Urinary bladder (tissue), 3 donors: ENCODE measurements at regions not wholly inside any gene's neighbourhood (a gene's known extent, or its start where the extent isn't known, plus 50 kb on each side); places are given as distances from the start of the nearest gene placed in this dataset.

Source experiments
- DNase-seq: peaks from one replicate; pipeline ENCODE4 v3.0.0-alpha.2; 2015; ENCODE audit errors: extremely low spot score
- H3K27ac ChIP-seq: one replicate; pipeline ENCODE4 v1.5.1; 2013; ENCODE audit warnings: low read depth, mild to moderate bottlenecking, moderate library complexity
- H3K36me3 ChIP-seq: one replicate; pipeline ENCODE4 v1.6.1; 2013; ENCODE audit warnings: mild to moderate bottlenecking, moderate library complexity; ENCODE audit not compliant: insufficient read depth
- H3K4me1 ChIP-seq: one replicate; pipeline ENCODE4 v1.6.1; 2013; ENCODE audit warnings: mild to moderate bottlenecking, moderate library complexity; ENCODE audit not compliant: insufficient read depth
- H3K4me3 ChIP-seq: one replicate; pipeline ENCODE4 v1.5.1; 2013; ENCODE audit warnings: low read depth, low read length
- WGBS: extraction: QIAGEN DNeasy Blood & Tissue Kit; methylation state at CpG from one replicate; pipeline ENCODE4 v1.1.7; 2013; 5-methylcytosine and 5-hydroxymethylcytosine counted together
- donor health status: healthy with polysubstance abuse.
- donor health status: healthy.

GRCh38 chr2:144086965-144087364 is 433.0 kb downstream of the ZEB2 start:
- no peak for DNase-seq

GRCh38 chr2:144085016-144085415 is 434.9 kb downstream of the ZEB2 start:
- DNase-seq, result no peak
- no peaks in the 10 kb centered on the region for H3K36me3 ChIP-seq
- no peak overlapping the region for H3K27ac ChIP-seq
- H3K4me3 ChIP-seq, result no peak overlapping the region
- no peaks in the 10 kb centered on the region for H3K4me1 ChIP-seq
- 88% methylated on average over 3 of the region's 3 CpGs for WGBS

More at GRCh38 chr2:144086965-144087364, 433.0 kb downstream of the ZEB2 start:
- Histone ChIP-seq H3K36me3 (no peaks in the 10 kb centered on the region), H3K4me1 (no peaks in the 10 kb centered on the region), H3K27ac (no peak overlapping the region), H3K4me3 (no peak overlapping the region)

- 91% methylated on average over 2 of the region's 2 CpGs for WGBS
- no peak overlapping the region for H3K27ac ChIP-seq
- DNase-seq, result no peak
Measured at GRCh38 chr2:144084114-144084661, 435.7 kb downstream of the ZEB2 start.

GRCh38 chr2:144083211-144083610 is 436.7 kb downstream of the ZEB2 start:
- no peaks in the 10 kb centered on the region for H3K36me3 ChIP-seq
- H3K4me1 ChIP-seq, result no peaks in the 10 kb centered on the region
- H3K4me3 ChIP-seq, result no peak overlapping the region
- no peak for DNase-seq
- H3K27ac ChIP-seq, result no peak overlapping the region
- WGBS, result 95% methylated on average over 1 of the region's 1 CpG

More at GRCh38 chr2:144084114-144084661, 435.7 kb downstream of the ZEB2 start:
- Histone ChIP-seq H3K4me3 (no peak overlapping the region), H3K4me1 (no peaks in the 10 kb centered on the region), H3K36me3 (no peaks in the 10 kb centered on the region)

GRCh38 chr2:144082777-144083176 is 437.1 kb downstream of the ZEB2 start:
- H3K36me3 ChIP-seq, result no peaks in the 10 kb centered on the region
- no peaks in the 10 kb centered on the region for H3K4me1 ChIP-seq
- H3K27ac ChIP-seq, result no peak overlapping the region
- DNase-seq, result no peak
- WGBS, result 97% methylated on average over 3 of the region's 3 CpGs
- no peak overlapping the region for H3K4me3 ChIP-seq

GRCh38 chr2:144082327-144082726 is 437.6 kb downstream of the ZEB2 start:
- no peak for DNase-seq
- no peaks in the 10 kb centered on the region for H3K36me3 ChIP-seq
- no peak overlapping the region for H3K27ac ChIP-seq
- no peak overlapping the region for H3K4me3 ChIP-seq
- no peaks in the 10 kb centered on the region for H3K4me1 ChIP-seq

GRCh38 chr2:144081272-144081671 is 438.6 kb downstream of the ZEB2 start:
- DNase-seq, result no peak
- 64% methylated on average over 2 of the region's 2 CpGs for WGBS
- Histone ChIP-seq H3K4me3 (no peak overlapping the region), H3K36me3 (no peaks in the 10 kb centered on the region), H3K27ac (no peak overlapping the region), H3K4me1 (no peaks in the 10 kb centered on the region)

GRCh38 chr2:144079803-144080202 is 440.1 kb downstream of the ZEB2 start:
- Histone ChIP-seq H3K4me1 (no peaks in the 10 kb centered on the region), H3K36me3 (no peaks in the 10 kb centered on the region), H3K4me3 (no peak overlapping the region), H3K27ac (no peak overlapping the region)
- no peak for DNase-seq

GRCh38 chr2:144078802-144079724 is 440.9 kb downstream of the ZEB2 start:
- Histone ChIP-seq H3K4me1 (no peaks in the 10 kb centered on the region), H3K36me3 (no peaks in the 10 kb centered on the region), H3K27ac (no peak overlapping the region), H3K4me3 (no peak overlapping the region)
- DNase-seq, result peak; percentile 43
- WGBS, result 69% methylated on average over 3 of the region's 3 CpGs

GRCh38 chr2:144078106-144078505 is 441.8 kb downstream of the ZEB2 start:
- Histone ChIP-seq H3K36me3 (no peaks in the 10 kb centered on the region), H3K4me1 (no peaks in the 10 kb centered on the region), H3K27ac (no peak overlapping the region), H3K4me3 (no peak overlapping the region)
- peak; percentile 67 for DNase-seq

- Histone ChIP-seq H3K36me3 (no peaks in the 10 kb centered on the region), H3K4me1 (no peaks in the 10 kb centered on the region), H3K4me3 (no peak overlapping the region), H3K27ac (no peak overlapping the region)
- no peak for DNase-seq
- WGBS, result 74% methylated on average over 3 of the region's 3 CpGs
Measured at GRCh38 chr2:144074450-144074849, 445.5 kb downstream of the ZEB2 start.

GRCh38 chr2:144071461-144071860 is 448.5 kb downstream of the ZEB2 start:
- Histone ChIP-seq H3K27ac (no peak overlapping the region), H3K4me3 (no peak overlapping the region), H3K36me3 (no peaks in the 10 kb centered on the region), H3K4me1 (no peaks in the 10 kb centered on the region)
- 52% methylated on average over 4 of the region's 4 CpGs for WGBS
- no peak for DNase-seq

GRCh38 chr2:144067506-144067905 is 452.4 kb downstream of the ZEB2 start:
- 93% methylated on average over 2 of the region's 2 CpGs for WGBS
- DNase-seq, result no peak
- H3K27ac ChIP-seq, result no peak overlapping the region

GRCh38 chr2:144063602-144064001 is 456.3 kb downstream of the ZEB2 start:
- Histone ChIP-seq H3K4me3 (no peak overlapping the region), H3K4me1 (no peaks in the 10 kb centered on the region), H3K27ac (no peak overlapping the region), H3K36me3 (no peaks in the 10 kb centered on the region)
- WGBS, result 70% methylated on average over 1 of the region's 1 CpG
- no peak for DNase-seq

More at GRCh38 chr2:144067506-144067905, 452.4 kb downstream of the ZEB2 start:
- Histone ChIP-seq H3K36me3 (no peaks in the 10 kb centered on the region), H3K4me1 (no peaks in the 10 kb centered on the region), H3K4me3 (no peak overlapping the region)
